Type B pancreatic cell (in vitro differentiated cells): ENCODE measurements at regions not wholly inside any gene's neighbourhood (a gene's known extent, or its start where the extent isn't known, plus 50 kb on each side); places are given as distances from the start of the nearest gene placed in this dataset.
A peak's percentile ranks its signal among the peaks of the same experiment; 100 is the strongest.

Experiments used
- DNase-seq: peaks from one replicate; pipeline ENCODE4 v3.0.0; 2021; ENCODE audit warnings: mixed read lengths; ENCODE audit not compliant: unreplicated experiment; ENCODE audit errors: extremely low spot score
- H3K27ac Mint-ChIP-seq: 2 replicates; pipeline ENCODE4 v1.8.0; 2021; ENCODE audit warnings: mild to moderate bottlenecking, mixed read lengths
- H3K27me3 Mint-ChIP-seq: 2 replicates; pipeline ENCODE4 v1.8.0; 2021; ENCODE audit warnings: mixed read lengths
- H3K36me3 Mint-ChIP-seq: 2 replicates; pipeline ENCODE4 v1.8.0; 2021; ENCODE audit warnings: mixed read lengths
- H3K4me1 Mint-ChIP-seq: one replicate; pipeline ENCODE4 v1.8.0; 2021; ENCODE audit warnings: mixed read lengths; ENCODE audit not compliant: unreplicated experiment
- H3K4me3 Mint-ChIP-seq: 2 replicates; pipeline ENCODE4 v1.8.0; 2021; ENCODE audit warnings: mild to moderate bottlenecking, mixed read lengths
- H3K9me3 Mint-ChIP-seq: 2 replicates; pipeline ENCODE4 v1.8.0; 2021; ENCODE audit warnings: mixed read lengths
- TF ChIP-seq, protein P1 (sequence below): fragments of 200-600 bp; sonication (generic); conservative IDR thresholded peaks from 2 replicates; pipeline ENCODE4 v1.5.0; 2021; ENCODE audit warnings: antibody characterized with exemption, mild to moderate bottlenecking

DNA sequence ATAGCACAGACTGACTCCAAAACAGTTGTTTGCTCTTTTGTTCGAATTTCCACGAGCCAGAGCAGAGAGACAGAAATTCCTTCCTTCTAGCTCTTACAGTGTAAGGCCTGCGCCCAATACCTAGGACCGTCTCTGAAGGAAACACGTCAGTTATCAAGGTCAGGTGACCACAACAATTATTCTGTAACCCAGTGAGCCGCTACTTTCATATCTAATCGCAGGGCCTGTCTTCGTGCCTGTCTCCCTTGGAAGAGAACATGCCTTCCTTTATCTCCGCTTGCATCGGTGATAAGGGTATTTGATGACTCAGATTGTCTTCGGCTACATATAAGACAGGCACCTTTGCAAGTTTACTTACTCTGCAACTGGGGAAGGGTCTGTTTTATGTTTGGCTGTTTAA is 288.0 kb downstream of the MAF start:
- H3K9me3 Mint-ChIP-seq = no peaks in the 10 kb centered on the region
- TF ChIP-seq, protein P1, sequence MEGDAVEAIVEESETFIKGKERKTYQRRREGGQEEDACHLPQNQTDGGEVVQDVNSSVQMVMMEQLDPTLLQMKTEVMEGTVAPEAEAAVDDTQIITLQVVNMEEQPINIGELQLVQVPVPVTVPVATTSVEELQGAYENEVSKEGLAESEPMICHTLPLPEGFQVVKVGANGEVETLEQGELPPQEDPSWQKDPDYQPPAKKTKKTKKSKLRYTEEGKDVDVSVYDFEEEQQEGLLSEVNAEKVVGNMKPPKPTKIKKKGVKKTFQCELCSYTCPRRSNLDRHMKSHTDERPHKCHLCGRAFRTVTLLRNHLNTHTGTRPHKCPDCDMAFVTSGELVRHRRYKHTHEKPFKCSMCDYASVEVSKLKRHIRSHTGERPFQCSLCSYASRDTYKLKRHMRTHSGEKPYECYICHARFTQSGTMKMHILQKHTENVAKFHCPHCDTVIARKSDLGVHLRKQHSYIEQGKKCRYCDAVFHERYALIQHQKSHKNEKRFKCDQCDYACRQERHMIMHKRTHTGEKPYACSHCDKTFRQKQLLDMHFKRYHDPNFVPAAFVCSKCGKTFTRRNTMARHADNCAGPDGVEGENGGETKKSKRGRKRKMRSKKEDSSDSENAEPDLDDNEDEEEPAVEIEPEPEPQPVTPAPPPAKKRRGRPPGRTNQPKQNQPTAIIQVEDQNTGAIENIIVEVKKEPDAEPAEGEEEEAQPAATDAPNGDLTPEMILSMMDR = no peak
- no peak overlapping the region for H3K4me3 Mint-ChIP-seq
- no peak for DNase-seq
- peaks cover 19% of the 10 kb centered on the region for H3K27me3 Mint-ChIP-seq
- no peaks in the 10 kb centered on the region for H3K36me3 Mint-ChIP-seq
- H3K4me1 Mint-ChIP-seq = peaks cover 32% of the 10 kb centered on the region
- H3K27ac Mint-ChIP-seq = no peak overlapping the region

DNA sequence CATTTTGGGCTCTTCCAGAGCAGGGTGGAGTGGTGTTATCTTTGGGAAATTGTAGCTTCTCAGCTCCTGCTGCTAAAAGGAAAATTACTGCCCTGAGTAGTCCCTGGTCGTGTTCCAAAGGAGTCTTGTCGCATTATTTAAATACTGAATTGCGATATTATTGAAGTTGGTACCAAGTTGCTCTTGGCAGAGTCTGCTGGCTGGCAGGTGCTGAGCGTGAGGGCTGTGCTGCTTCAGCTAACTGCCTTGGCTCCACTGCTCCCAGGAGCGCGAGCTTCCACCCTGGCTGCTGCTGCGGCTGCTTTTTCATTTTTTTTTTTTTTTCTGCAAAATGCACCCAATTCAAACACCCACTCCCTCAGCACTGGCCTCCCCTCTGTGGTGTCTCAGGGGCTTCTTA is 289.8 kb downstream of the MAF start:
- Mint-ChIP-seq H3K27me3 (peaks cover 10% of the 10 kb centered on the region), H3K4me1 (peaks cover 32% of the 10 kb centered on the region), H3K27ac (no peak overlapping the region), H3K36me3 (no peaks in the 10 kb centered on the region), H3K4me3 (no peak overlapping the region), H3K9me3 (no peaks in the 10 kb centered on the region)
- TF ChIP-seq, protein P1 = no peak
- no peak for DNase-seq

DNA sequence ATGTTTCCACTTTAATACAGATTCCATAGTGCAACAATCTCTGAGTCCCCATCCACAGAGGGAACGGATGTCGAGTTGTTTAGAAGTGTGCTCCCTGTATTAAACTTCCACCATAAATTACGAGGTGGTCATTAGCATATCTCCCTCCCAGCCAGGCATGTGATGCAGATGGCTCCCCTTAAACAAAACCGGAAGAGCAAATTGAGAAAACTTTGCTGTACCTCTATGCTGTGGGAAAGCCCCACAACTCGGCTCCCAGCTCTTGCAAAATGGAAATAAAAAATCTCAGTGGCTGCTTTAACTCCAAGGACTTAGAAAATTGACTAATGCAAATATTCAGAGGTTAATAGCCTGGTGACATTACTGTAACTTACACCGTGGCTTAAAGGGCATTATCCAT is 290.9 kb downstream of the MAF start:
- DNase-seq = no peak
- Mint-ChIP-seq H3K9me3 (no peaks in the 10 kb centered on the region), H3K4me1 (peaks cover 32% of the 10 kb centered on the region), H3K27me3 (peaks cover 10% of the 10 kb centered on the region), H3K4me3 (no peak overlapping the region), H3K36me3 (no peaks in the 10 kb centered on the region), H3K27ac (no peak overlapping the region)
- TF ChIP-seq, protein P1 = no peak

DNA sequence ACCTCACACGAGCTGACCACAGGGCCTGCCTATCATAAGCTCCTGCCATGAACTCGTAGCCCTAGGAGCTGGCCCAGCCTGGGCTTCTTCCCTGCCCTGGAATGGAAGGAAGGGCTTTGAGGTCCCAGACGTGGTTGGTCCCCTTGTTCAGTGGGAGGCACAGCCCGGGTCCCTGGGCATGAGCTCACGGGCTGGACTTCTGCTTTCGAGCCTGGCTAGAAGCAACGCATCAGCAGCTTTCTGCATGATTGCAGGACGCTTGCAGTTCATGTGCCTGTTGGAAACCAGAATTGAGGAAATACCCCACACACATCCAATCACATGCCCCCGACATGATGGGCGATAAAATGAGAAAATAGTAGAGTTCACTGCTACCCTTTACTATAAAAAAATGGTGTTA is 293.3 kb downstream of the MAF start:
- TF ChIP-seq, protein P1 = no peak
- no peak for DNase-seq
- no peak overlapping the region for H3K4me3 Mint-ChIP-seq
- H3K27ac Mint-ChIP-seq = no peak overlapping the region
- H3K4me1 Mint-ChIP-seq = peaks cover 35% of the 10 kb centered on the region
- H3K36me3 Mint-ChIP-seq = no peaks in the 10 kb centered on the region
- H3K27me3 Mint-ChIP-seq = peaks cover 15% of the 10 kb centered on the region
- H3K9me3 Mint-ChIP-seq = no peaks in the 10 kb centered on the region

DNA sequence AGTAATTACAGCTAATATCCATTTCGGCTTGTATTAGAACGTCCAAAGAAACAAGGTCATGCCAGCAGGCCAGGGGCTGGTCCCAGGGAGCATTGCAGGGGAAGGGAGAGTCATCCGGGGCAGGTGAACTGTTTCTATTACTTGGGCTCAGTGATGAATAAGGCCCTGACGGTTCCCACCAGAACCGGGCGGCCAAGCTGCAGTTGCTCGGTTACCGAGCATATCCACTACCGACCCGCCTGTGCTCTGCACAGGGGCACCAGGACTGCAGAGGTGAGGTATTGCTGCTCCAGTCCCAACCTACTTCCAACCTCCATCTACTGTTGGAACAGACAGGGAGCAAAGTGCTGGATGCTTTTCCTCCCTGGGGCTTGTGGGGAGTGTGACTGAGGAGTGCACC is 295.5 kb downstream of the MAF start:
- TF ChIP-seq, protein P1 = no peak
- Mint-ChIP-seq H3K9me3 (no peaks in the 10 kb centered on the region), H3K27me3 (peaks cover 10% of the 10 kb centered on the region), H3K4me1 (peaks cover 16% of the 10 kb centered on the region), H3K27ac (no peak overlapping the region), H3K36me3 (no peaks in the 10 kb centered on the region), H3K4me3 (no peak overlapping the region)
- no peak for DNase-seq

DNA sequence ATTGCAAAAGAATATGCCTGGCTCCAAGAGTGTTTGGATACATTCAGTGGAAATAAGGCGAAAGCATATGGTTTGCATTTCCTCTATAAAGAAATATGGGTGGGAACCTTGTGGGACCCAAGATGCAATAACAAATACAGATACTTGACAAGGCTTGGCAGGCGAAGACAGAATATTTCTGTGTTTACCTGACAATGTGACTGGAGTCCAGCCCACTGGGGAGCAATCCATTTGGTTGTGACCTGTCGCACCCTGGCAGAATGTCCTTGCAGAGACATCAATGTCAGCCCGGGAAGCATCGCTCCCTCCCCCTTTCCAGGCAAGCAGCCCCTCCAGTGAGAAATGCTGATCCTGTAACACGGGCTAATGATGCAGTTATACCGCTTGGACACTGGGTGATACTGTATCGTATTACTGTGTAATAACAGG is 296.6 kb downstream of the MAF start:
- H3K36me3 Mint-ChIP-seq = no peaks in the 10 kb centered on the region
- H3K9me3 Mint-ChIP-seq = no peaks in the 10 kb centered on the region
- TF ChIP-seq, protein P1 = peak; percentile 45
- H3K27me3 Mint-ChIP-seq = peaks cover 9% of the 10 kb centered on the region
- DNase-seq = no peak
- peaks cover 16% of the 10 kb centered on the region for H3K4me1 Mint-ChIP-seq
- H3K27ac Mint-ChIP-seq = no peak overlapping the region
- no peak overlapping the region for H3K4me3 Mint-ChIP-seq
